ENCODE measurements at regions not wholly inside any gene's neighbourhood (a gene's known extent, or its start where the extent isn't known, plus 50 kb on each side); places are given as distances from the start of the nearest gene placed in this dataset.

GRCh38 chr12:62168411-62168810 lies 91.8 kb upstream of the USP15 start:
- no peaks in the 10 kb centered on the region for H3K4me1 ChIP-seq (ENCODE audit: control insufficient read depth, extremely low read depth, insufficient read depth, low read length)
- H3K27ac ChIP-seq (ENCODE audit: control insufficient read depth, insufficient read depth, low read length): no peak overlapping the region
- DNase-seq (ENCODE audit: low read depth, low spot score) (no peak), FAIRE-seq (no peak)
- H3K27me3 ChIP-seq (ENCODE audit: control insufficient read depth, extremely low read depth, insufficient read depth, low read length): no peaks in the 10 kb centered on the region
- no peaks in the 10 kb centered on the region for H3K9me1 ChIP-seq (ENCODE audit: control insufficient read depth, extremely low read depth, insufficient read depth, low read length)
- no peaks in the 10 kb centered on the region for H3K36me3 ChIP-seq (ENCODE audit: control insufficient read depth in 2 of 2, extremely low read depth in 1 of 2, insufficient read depth in 2 of 2, low read length in 2 of 2)
- H3K79me2 ChIP-seq (ENCODE audit: control insufficient read depth, insufficient read depth, low read length): no peaks in the 10 kb centered on the region
- H3K9ac ChIP-seq (ENCODE audit: control insufficient read depth, extremely low read depth, insufficient read depth, low read length): no peak overlapping the region
- dilution Hi-C loops (cut with MboI; ENCODE audit: extremely low pct_ligation_motif_present, low sequenced_read_pairs): no loop called here
- H2AFZ ChIP-seq (ENCODE audit: control insufficient read depth, low read length): no peak overlapping the region
- H3K9me3 ChIP-seq (ENCODE audit: control insufficient read depth, low read depth, low read length): no peaks in the 10 kb centered on the region
- no peaks in the 10 kb centered on the region for H4K20me1 ChIP-seq (ENCODE audit: control insufficient read depth, extremely low read depth, insufficient read depth, low read length)
- TF ChIP-seq EZH2 (IDR thresholded peaks at IDR 0.05; ENCODE audit: low read length): no peak
- no peak for TF ChIP-seq CTCF (optimal IDR thresholded peaks at IDR 0.05 in 1 of 3, IDR thresholded peaks at IDR 0.05 in 1 of 3, conservative IDR thresholded peaks at IDR 0.05 in 1 of 3; ENCODE audit: extremely low read depth in 1 of 3, insufficient read depth in 2 of 3, low read length in 3 of 3)
- H3K4me2 ChIP-seq (ENCODE audit: control insufficient read depth, extremely low read depth, insufficient read depth, low read depth, low read length): no peak overlapping the region
- no peak overlapping the region for H3K4me3 ChIP-seq (ENCODE audit: control insufficient read depth in 2 of 3, extremely low read depth in 1 of 3, insufficient read depth in 2 of 3, low read depth in 1 of 3, low read length in 3 of 3)

- no peaks in the 10 kb centered on the region for H3K4me1 ChIP-seq (ENCODE audit: control insufficient read depth, extremely low read depth, insufficient read depth, low read length)
- no peak overlapping the region for H3K9ac ChIP-seq (ENCODE audit: control insufficient read depth, extremely low read depth, insufficient read depth, low read length)
- no peak overlapping the region for H2AFZ ChIP-seq (ENCODE audit: control insufficient read depth, low read length)
- no peak for FAIRE-seq
- no peak overlapping the region for H3K27ac ChIP-seq (ENCODE audit: control insufficient read depth, insufficient read depth, low read length)
- H3K27me3 ChIP-seq (ENCODE audit: control insufficient read depth, extremely low read depth, insufficient read depth, low read length): no peaks in the 10 kb centered on the region
- H4K20me1 ChIP-seq (ENCODE audit: control insufficient read depth, extremely low read depth, insufficient read depth, low read length): no peaks in the 10 kb centered on the region
- TF ChIP-seq EZH2 (IDR thresholded peaks at IDR 0.05; ENCODE audit: low read length) (no peak), CTCF (optimal IDR thresholded peaks at IDR 0.05 in 1 of 3, IDR thresholded peaks at IDR 0.05 in 1 of 3, conservative IDR thresholded peaks at IDR 0.05 in 1 of 3; ENCODE audit: extremely low read depth in 1 of 3, insufficient read depth in 2 of 3, low read length in 3 of 3) (no peak)
- H3K36me3 ChIP-seq (ENCODE audit: control insufficient read depth in 2 of 2, extremely low read depth in 1 of 2, insufficient read depth in 2 of 2, low read length in 2 of 2): no peaks in the 10 kb centered on the region
- no peaks in the 10 kb centered on the region for H3K9me1 ChIP-seq (ENCODE audit: control insufficient read depth, extremely low read depth, insufficient read depth, low read length)
- no peaks in the 10 kb centered on the region for H3K9me3 ChIP-seq (ENCODE audit: control insufficient read depth, low read depth, low read length)
- no peak overlapping the region for H3K4me3 ChIP-seq (ENCODE audit: control insufficient read depth in 2 of 3, extremely low read depth in 1 of 3, insufficient read depth in 2 of 3, low read depth in 1 of 3, low read length in 3 of 3)
- no peaks in the 10 kb centered on the region for H3K79me2 ChIP-seq (ENCODE audit: control insufficient read depth, insufficient read depth, low read length)
- no peak overlapping the region for H3K4me2 ChIP-seq (ENCODE audit: control insufficient read depth, extremely low read depth, insufficient read depth, low read depth, low read length)
- dilution Hi-C loops (cut with MboI; ENCODE audit: extremely low pct_ligation_motif_present, low sequenced_read_pairs): no loop called here
- DNase-seq (ENCODE audit: low read depth, low spot score): no peak
Measured at GRCh38 chr12:62170241-62170640, 90.0 kb upstream of the USP15 start.
